Adrenal gland (tissue), 9 donors: ENCODE measurements at regions not wholly inside any gene's neighbourhood (a gene's known extent, or its start where the extent isn't known, plus 50 kb on each side); places are given as distances from the start of the nearest gene placed in this dataset.
A peak's percentile ranks its signal among the peaks of the same experiment; 100 is the strongest.

Experiments
- DNase-seq, 7 donors: peaks; one replicate each; pipeline ENCODE4 v3.0.0-alpha.2; 2019 to 2020
- H3K27ac ChIP-seq, 5 donors: fragments of 200-600 bp; sonication (generic) in 4 of 5; 1 replicate in 3 of 5; 2 replicates in 2 of 5; pipeline versions ENCODE4 v1.5.1 to v1.8.0; 2016 to 2020; ENCODE audit warnings: mild to moderate bottlenecking in 1 of 5
- H3K27me3 ChIP-seq: fragments of 200-600 bp; 2 replicates; pipeline ENCODE4 v1.8.0; 2021
- H3K36me3 ChIP-seq, 2 donors: fragments of 200-600 bp; replicated peaks in 1 of 2; 1 replicate in 1 of 2; 2 replicates in 1 of 2; pipeline versions ENCODE4 v1.5.1 to v1.8.0; 2018 to 2022
- H3K4me1 ChIP-seq, 2 donors: fragments of 200-600 bp; replicated peaks in 1 of 2; 1 replicate in 1 of 2; 2 replicates in 1 of 2; pipeline versions ENCODE4 v1.5.1 to v1.8.0; 2018 to 2021
- H3K4me3 ChIP-seq, 4 donors: fragments of 200-600 bp; sonication (generic) in 3 of 4; one replicate each; pipeline ENCODE4 v1.5.1; 2016 to 2018
- H3K9me3 ChIP-seq, 3 donors: fragments of 200-600 bp; sonication (generic) in 1 of 3; replicated peaks in 1 of 3; 1 replicate in 2 of 3; 2 replicates in 1 of 3; pipeline versions ENCODE4 v1.5.1 to v1.8.0; 2016 to 2021
- CTCF ChIP-seq, 6 experiments: fragments of 450-650 bp in 4 of 6; fragments of 200-600 bp in 2 of 6; sonication (generic) in 1 of 6; IDR thresholded peaks; 1 replicate in 5 of 6; 2 replicates in 1 of 6; pipeline versions ENCODE4 v1.5.1 to v1.8.0; 2016 to 2021; ENCODE audit warnings: antibody characterized with exemption in 6 of 6, mild to moderate bottlenecking in 2 of 6, moderate library complexity in 1 of 6
- POLR2A ChIP-seq, 2 donors: fragments of 450-650 bp; IDR thresholded peaks; one replicate each; pipeline ENCODE4 v1.6.1; 2017; ENCODE audit warnings: antibody characterized with exemption in 2 of 2, mild to moderate bottlenecking in 2 of 2, moderate library complexity in 1 of 2
- WGBS, 4 donors: extraction: QIAGEN DNeasy Blood & Tissue Kit in 2 of 4; methylation state at CpG; one replicate each; pipeline versions ENCODE4 v1.1.5 to v1.1.7; 2013 to 2017; 5-methylcytosine and 5-hydroxymethylcytosine counted together
- intact Hi-C, 2 donors: fragments of 100-400 bp; cut with DNase I; formaldehyde crosslinking; loops; one replicate each; pipeline versions ENCODE4 v1.14.1 to v1.15.0; 2022 to 2023
- donor health status: healthy with polysubstance abuse.
- donor health status: Bipolar disorder and iron deficiency.
- donor health status: DM: yes; HTN: yes; CAD: no.
- donor health status: DM: no; HTN: no; CAD: no.
- donor health status: DM: no; HTN: no; CAD: no.

- Histone ChIP-seq H3K27me3 (peaks cover 4% of the 10 kb centered on the region), H3K27ac (no peak overlapping the region), H3K9me3 (no peaks in the 10 kb centered on the region), H3K36me3 (no peaks in the 10 kb centered on the region), H3K4me1 (peaks cover 0 to 3% of the 10 kb centered on the region in 2 donors), H3K4me3 (no peak overlapping the region)
- no peak for TF ChIP-seq CTCF (IDR thresholded peaks at IDR 0.05)
- TF ChIP-seq POLR2A (IDR thresholded peaks at IDR 0.05) = no peak
- intact Hi-C loops = no loop called here
- DNase-seq = peak in 4 of 7 donors; percentile 34 to 46 (median 42)
- 66 to 74% (median 70%) methylated on average over 12 of the region's 12 CpGs for whole genome bisulfite sequencing, 4 donors
These were observed 98.2 kb downstream of the PDCL3 start for GRCh38 chr2:100660851-100661584.

- intact Hi-C loops = no loop called here
- DNase-seq = no peak
- no peaks in the 10 kb centered on the region for H3K36me3 ChIP-seq
- H3K27ac ChIP-seq = no peak overlapping the region
- peaks cover 4% of the 10 kb centered on the region for H3K27me3 ChIP-seq
- no peaks in the 10 kb centered on the region for H3K9me3 ChIP-seq
- no peak for TF ChIP-seq CTCF (IDR thresholded peaks at IDR 0.05)
- TF ChIP-seq POLR2A (IDR thresholded peaks at IDR 0.05) = no peak
- no peak overlapping the region for H3K4me3 ChIP-seq
- H3K4me1 ChIP-seq = peaks cover 0 to 3% of the 10 kb centered on the region in 2 donors
- 88 to 98% (median 97%) methylated on average over 7 of the region's 7 CpGs for WGBS, 4 donors
These were observed 100.1 kb downstream of the PDCL3 start for GRCh38 chr2:100662866-100663265.

GRCh38 chr2:100664021-100664755 lies 101.4 kb downstream of the PDCL3 start:
- H3K9me3 ChIP-seq = no peaks in the 10 kb centered on the region
- WGBS, 4 donors = 88 to 93% (median 90%) methylated on average over 16 to 23 of the region's 23 CpGs
- TF ChIP-seq CTCF (IDR thresholded peaks at IDR 0.05) = no peak
- TF ChIP-seq POLR2A (IDR thresholded peaks at IDR 0.05) = no peak
- DNase-seq = peak in 1 of 7 donors; percentile 20
- no peaks in the 10 kb centered on the region for H3K36me3 ChIP-seq
- no peak overlapping the region for H3K27ac ChIP-seq
- no peak overlapping the region for H3K4me3 ChIP-seq
- H3K27me3 ChIP-seq = no peaks in the 10 kb centered on the region
- intact Hi-C loops = no loop called here
- H3K4me1 ChIP-seq = peaks cover 0 to 3% of the 10 kb centered on the region in 2 donors

DNA sequence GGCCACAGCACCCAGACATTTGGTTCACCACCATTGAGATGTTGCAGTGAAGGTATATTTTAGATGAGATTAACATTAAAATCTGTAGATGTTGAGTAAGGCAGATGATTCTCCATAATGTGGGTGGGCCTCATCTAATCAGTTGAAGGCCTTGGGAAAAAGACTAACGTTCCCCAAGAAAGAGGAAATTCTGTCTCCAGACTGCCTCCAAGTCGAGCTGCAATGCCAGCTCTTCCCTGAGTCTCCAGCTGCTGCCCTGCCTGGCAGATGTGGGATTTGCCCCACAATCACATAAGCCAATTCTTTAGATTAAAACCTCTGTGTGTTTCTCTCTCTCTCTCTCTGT lies 101.9 kb downstream of the PDCL3 start:
- Histone ChIP-seq H3K27ac (no peak overlapping the region), H3K4me1 (peaks cover 0 to 3% of the 10 kb centered on the region in 2 donors), H3K9me3 (no peaks in the 10 kb centered on the region), H3K4me3 (no peak overlapping the region), H3K36me3 (no peaks in the 10 kb centered on the region), H3K27me3 (no peaks in the 10 kb centered on the region)
- intact Hi-C loops = no loop called here
- TF ChIP-seq POLR2A (IDR thresholded peaks at IDR 0.05) (no peak), CTCF (IDR thresholded peaks at IDR 0.05) (no peak)
- WGBS, 4 donors = 37 to 42% (median 41%) methylated on average over 1 to 2 of the region's 2 CpGs
- DNase-seq = peak in 1 of 7 donors; percentile 20
